Panc1 (cell line): ENCODE measurements at regions not wholly inside any gene's neighbourhood (a gene's known extent, or its start where the extent isn't known, plus 50 kb on each side); places are given as distances from the start of the nearest gene placed in this dataset.

Experiments used
- ATAC-seq: fragments of 200-7000 bp; cut with Tn5 transposase; 2 replicates; pipeline ENCODE4 v1.9.1; 2020; ENCODE audit warnings: mild to moderate bottlenecking, moderate library complexity
- BruUV-seq: library from RNA; stranded (reverse); fragments of 400-500 nt; replicated peaks from 2 replicates; lab custom pipeline; 2021; lab: Mats Ljungman, UMichigan
- CTCF ChIA-PET: fragments of 300-600 bp; sonication (Branson Sonifier 250); formaldehyde crosslinking; loops from one replicate; lab custom pipeline; 2022; ENCODE audit warnings: antibody characterized with exemption; lab: Charles Lee
- POLR2A ChIA-PET: fragments of 300-600 bp; sonication (Branson Sonifier 250); formaldehyde crosslinking; loops from one replicate; lab custom pipeline; 2022; ENCODE audit warnings: antibody characterized with exemption; lab: Charles Lee
- DNase-seq: peaks from one replicate; pipeline ENCODE4 v3.0.0-alpha.2; 2010; ENCODE audit warnings: low read depth, low spot score
- H3K27ac ChIP-seq: 2 replicates; pipeline ENCODE4 v1.5.1; 2011; ENCODE audit warnings: mild to moderate bottlenecking, low read length, inconsistent platforms
- H3K27me3 ChIP-seq: fragments of 200-500 bp; sonication (Bioruptor generic); 2 replicates; pipeline ENCODE4 v1.6.0; 2014; ENCODE audit warnings: low read length, inconsistent platforms; ENCODE audit not compliant: control insufficient read depth, insufficient read depth
- H3K36me3 ChIP-seq: fragments of 200-500 bp; sonication (Bioruptor generic); 2 replicates; pipeline ENCODE4 v1.5.1; 2014; ENCODE audit warnings: inconsistent platforms, mild to moderate bottlenecking, low read length, moderate library complexity; ENCODE audit not compliant: control insufficient read depth, insufficient read depth
- H3K4me1 ChIP-seq: 2 replicates; pipeline ENCODE4 v1.5.1; 2011; ENCODE audit warnings: inconsistent platforms, mild to moderate bottlenecking, low read length, moderate library complexity; ENCODE audit not compliant: control insufficient read depth, insufficient read depth
- H3K4me3 ChIP-seq, 2 experiments: 2 replicates each; pipeline ENCODE4 v1.5.1; 2011 to 2012; ENCODE audit warnings: low read depth in 2 of 2, low read length in 2 of 2, mild to moderate bottlenecking in 2 of 2, inconsistent platforms in 1 of 2, moderate library complexity in 1 of 2
- H3K9me3 ChIP-seq: fragments of 200-500 bp; sonication (Bioruptor generic); 2 replicates; pipeline ENCODE4 v1.5.1; 2014; ENCODE audit warnings: low read depth, mild to moderate bottlenecking, inconsistent platforms, low read length, moderate library complexity; ENCODE audit not compliant: control insufficient read depth, insufficient read depth
- CTCF ChIP-seq: fragments of 450-650 bp; IDR thresholded peaks from 2 replicates; pipeline ENCODE4 v1.5.1; 2017; ENCODE audit warnings: mild to moderate bottlenecking
- POLR2AphosphoS5 ChIP-seq: IDR thresholded peaks from 2 replicates; pipeline ENCODE4 v1.6.1; 2012; ENCODE audit warnings: mild to moderate bottlenecking, low read depth, low read length, moderate library complexity
- SIN3A ChIP-seq: IDR thresholded peaks from 2 replicates; pipeline ENCODE4 v1.6.1; 2012; ENCODE audit warnings: low read depth, mild to moderate bottlenecking, low read length, moderate library complexity, borderline replicate concordance; ENCODE audit not compliant: insufficient read depth
- TCF7L2 ChIP-seq: IDR thresholded peaks from 2 replicates; pipeline ENCODE4 v1.6.1; 2011; ENCODE audit warnings: mild to moderate bottlenecking, low read depth, low read length, inconsistent platforms
- in situ Hi-C: cut with HindIII; loops from 2 replicates; pipeline ENCODE4 v1.10.0; 2016; ENCODE audit warnings: low sequenced_read_pairs, low pct_unique_long_range_greater_than_20kb
- intact Hi-C: fragments of 100-400 bp; cut with micrococcal nuclease; formaldehyde crosslinking; loops from one replicate; pipeline ENCODE4 v1.10.0; 2022; ENCODE audit not compliant: unreplicated experiment
- TF ChIP-seq, protein P1 (sequence below), 2 experiments: IDR thresholded peaks; 2 replicates each; pipeline ENCODE4 v1.6.1; 2011 to 2012; ENCODE audit warnings: low read depth in 2 of 2, control low read depth in 1 of 2, low read length in 1 of 2, mild to moderate bottlenecking in 1 of 2, moderate library complexity in 1 of 2; ENCODE audit not compliant: insufficient read depth in 1 of 2

DNA sequence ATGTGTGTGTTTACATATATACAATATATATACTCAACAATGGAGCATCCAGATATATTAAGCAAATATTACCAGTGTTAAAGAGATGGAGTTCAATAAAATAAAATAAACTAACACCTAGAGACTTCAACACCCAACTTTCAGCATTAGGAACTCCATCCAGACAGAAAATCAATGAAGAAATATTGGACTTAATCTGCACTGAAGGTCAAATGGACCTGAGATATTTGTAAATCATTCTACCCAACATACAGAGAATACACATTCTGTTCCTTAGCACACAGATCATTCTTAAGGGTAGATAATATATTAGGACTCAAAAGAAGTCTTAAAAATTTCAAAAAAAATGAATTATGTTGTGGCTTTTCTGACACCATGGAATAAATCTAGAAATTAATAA lies 832.3 kb upstream of the ADGRB3 start:
- intact Hi-C loops = no loop called here
- TF ChIP-seq CTCF (no peak), POLR2AphosphoS5 (no peak), TCF7L2 (no peak), SIN3A (no peak)
- TF ChIP-seq, protein P1, sequence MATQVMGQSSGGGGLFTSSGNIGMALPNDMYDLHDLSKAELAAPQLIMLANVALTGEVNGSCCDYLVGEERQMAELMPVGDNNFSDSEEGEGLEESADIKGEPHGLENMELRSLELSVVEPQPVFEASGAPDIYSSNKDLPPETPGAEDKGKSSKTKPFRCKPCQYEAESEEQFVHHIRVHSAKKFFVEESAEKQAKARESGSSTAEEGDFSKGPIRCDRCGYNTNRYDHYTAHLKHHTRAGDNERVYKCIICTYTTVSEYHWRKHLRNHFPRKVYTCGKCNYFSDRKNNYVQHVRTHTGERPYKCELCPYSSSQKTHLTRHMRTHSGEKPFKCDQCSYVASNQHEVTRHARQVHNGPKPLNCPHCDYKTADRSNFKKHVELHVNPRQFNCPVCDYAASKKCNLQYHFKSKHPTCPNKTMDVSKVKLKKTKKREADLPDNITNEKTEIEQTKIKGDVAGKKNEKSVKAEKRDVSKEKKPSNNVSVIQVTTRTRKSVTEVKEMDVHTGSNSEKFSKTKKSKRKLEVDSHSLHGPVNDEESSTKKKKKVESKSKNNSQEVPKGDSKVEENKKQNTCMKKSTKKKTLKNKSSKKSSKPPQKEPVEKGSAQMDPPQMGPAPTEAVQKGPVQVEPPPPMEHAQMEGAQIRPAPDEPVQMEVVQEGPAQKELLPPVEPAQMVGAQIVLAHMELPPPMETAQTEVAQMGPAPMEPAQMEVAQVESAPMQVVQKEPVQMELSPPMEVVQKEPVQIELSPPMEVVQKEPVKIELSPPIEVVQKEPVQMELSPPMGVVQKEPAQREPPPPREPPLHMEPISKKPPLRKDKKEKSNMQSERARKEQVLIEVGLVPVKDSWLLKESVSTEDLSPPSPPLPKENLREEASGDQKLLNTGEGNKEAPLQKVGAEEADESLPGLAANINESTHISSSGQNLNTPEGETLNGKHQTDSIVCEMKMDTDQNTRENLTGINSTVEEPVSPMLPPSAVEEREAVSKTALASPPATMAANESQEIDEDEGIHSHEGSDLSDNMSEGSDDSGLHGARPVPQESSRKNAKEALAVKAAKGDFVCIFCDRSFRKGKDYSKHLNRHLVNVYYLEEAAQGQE (IDR thresholded peaks at IDR 0.05; ENCODE audit: insufficient read depth in 1 of 2, low read depth in 2 of 2, low read length in 1 of 2) = no peak
- ChIA-PET POLR2A (no interaction called here), CTCF (no interaction called here)
- DNase-seq (no peak), ATAC-seq (no peak)
- no peak overlapping the region for H3K27ac ChIP-seq
- in situ Hi-C loops = no loop called here
- no peaks in the 10 kb centered on the region for H3K27me3 ChIP-seq
- no TSS peak for BruUV-seq
- 0 out of 2 replicates have a peak, but pooled peaks cover 2% of the 10 kb centered on the region for H3K9me3 ChIP-seq
- no peaks in the 10 kb centered on the region for H3K36me3 ChIP-seq
- H3K4me3 ChIP-seq = no peak overlapping the region
- H3K4me1 ChIP-seq = no peaks in the 10 kb centered on the region

GRCh38 chr6:67792996-67793395 lies 842.1 kb upstream of the ADGRB3 start:
- ChIA-PET POLR2A (no interaction called here), CTCF (no interaction called here)
- Histone ChIP-seq H3K4me3 (no peak overlapping the region), H3K9me3 (no peaks in the 10 kb centered on the region), H3K36me3 (no peaks in the 10 kb centered on the region), H3K27me3 (no peaks in the 10 kb centered on the region), H3K4me1 (no peaks in the 10 kb centered on the region), H3K27ac (no peak overlapping the region)
- no peak for DNase-seq
- intact Hi-C loops = no loop called here
- in situ Hi-C loops = no loop called here
- no TSS peak for BruUV-seq
- no peak for TF ChIP-seq POLR2AphosphoS5
- TF ChIP-seq SIN3A = no peak
- ATAC-seq = no peak

DNA sequence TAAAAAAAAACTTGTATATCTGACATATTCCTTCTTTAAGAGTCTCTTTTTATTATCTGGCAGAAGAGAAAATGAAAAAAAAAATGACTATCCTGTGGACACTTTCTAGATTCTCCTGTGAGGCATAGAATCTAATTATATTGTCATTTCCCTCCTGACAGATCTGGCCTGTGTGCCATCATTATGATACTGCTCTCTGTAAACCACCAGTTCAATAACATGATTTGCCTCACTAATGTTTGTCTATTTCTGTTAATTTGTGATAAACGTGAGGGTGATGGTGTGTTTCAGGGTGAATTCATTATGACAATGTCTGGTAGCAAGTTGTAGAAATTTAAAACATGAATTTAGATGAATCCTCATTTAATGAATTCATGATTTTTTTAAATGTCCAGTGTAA lies 844.5 kb upstream of the ADGRB3 start:
- Histone ChIP-seq H3K9me3 (no peaks in the 10 kb centered on the region), H3K4me1 (no peaks in the 10 kb centered on the region), H3K36me3 (no peaks in the 10 kb centered on the region), H3K27me3 (no peaks in the 10 kb centered on the region), H3K4me3 (no peak overlapping the region), H3K27ac (no peak overlapping the region)
- no peak for DNase-seq
- POLR2A ChIA-PET = no interaction called here
- intact Hi-C loops = no loop called here
- no peak for TF ChIP-seq CTCF
- no peak for TF ChIP-seq TCF7L2
- TF ChIP-seq, protein P1 (IDR thresholded peaks at IDR 0.05; ENCODE audit: insufficient read depth in 1 of 2, low read depth in 2 of 2, low read length in 1 of 2) = no peak
- no peak for TF ChIP-seq POLR2AphosphoS5
- no peak for TF ChIP-seq SIN3A
- no TSS peak for BruUV-seq
- ATAC-seq = no peak
- CTCF ChIA-PET = no interaction called here
- in situ Hi-C loops = no loop called here
